ENCODE measurements at regions not wholly inside any gene's neighbourhood (a gene's known extent, or its start where the extent isn't known, plus 50 kb on each side); places are given as distances from the start of the nearest gene placed in this dataset.

GRCh38 chr21:17461582-17461981 is 51.3 kb upstream of the CXADR start:
- TF ChIP-seq CTCF (IDR thresholded peaks at IDR 0.05; ENCODE audit: borderline replicate concordance, insufficient read depth, low read depth, low read length): no peak
- no peak overlapping the region for H3K4me3 ChIP-seq (ENCODE audit: low read depth, low read length)

- TF ChIP-seq CTCF (IDR thresholded peaks at IDR 0.05; ENCODE audit: borderline replicate concordance, insufficient read depth, low read depth, low read length): no peak
- no peak overlapping the region for H3K4me3 ChIP-seq (ENCODE audit: low read depth, low read length)
Measured at GRCh38 chr21:17462276-17462981, 50.4 kb upstream of the CXADR start.
